WTC11 (cell line): ENCODE measurements at regions not wholly inside any gene's neighbourhood (a gene's known extent, or its start where the extent isn't known, plus 50 kb on each side); places are given as distances from the start of the nearest gene placed in this dataset.

Experiments used
- CTCF ChIP-seq: fragments of 200-600 bp; IDR thresholded peaks from 2 replicates; pipeline ENCODE4 v1.8.0; 2022; ENCODE audit warnings: antibody characterized with exemption
- OVOL2 ChIP-seq: fragments of 250-450 bp; sonication (Bioruptor Pico); IDR thresholded peaks from 2 replicates; pipeline ENCODE4 v1.9.0; 2021; ENCODE audit warnings: mild to moderate bottlenecking, borderline replicate concordance
- TF ChIP-seq, protein P1 (sequence below): sonication (generic); formaldehyde crosslinking; IDR thresholded peaks from 2 replicates; pipeline ENCODE4 v1.8.0; 2022; ENCODE audit warnings: mild to moderate bottlenecking, missing genetic modification reagents
- TF ChIP-seq, protein P2 (sequence below): sonication (generic); formaldehyde crosslinking; IDR thresholded peaks from 2 replicates; pipeline ENCODE4 v1.8.1; 2023; ENCODE audit warnings: mild to moderate bottlenecking, moderate library complexity, missing genetic modification reagents

DNA sequence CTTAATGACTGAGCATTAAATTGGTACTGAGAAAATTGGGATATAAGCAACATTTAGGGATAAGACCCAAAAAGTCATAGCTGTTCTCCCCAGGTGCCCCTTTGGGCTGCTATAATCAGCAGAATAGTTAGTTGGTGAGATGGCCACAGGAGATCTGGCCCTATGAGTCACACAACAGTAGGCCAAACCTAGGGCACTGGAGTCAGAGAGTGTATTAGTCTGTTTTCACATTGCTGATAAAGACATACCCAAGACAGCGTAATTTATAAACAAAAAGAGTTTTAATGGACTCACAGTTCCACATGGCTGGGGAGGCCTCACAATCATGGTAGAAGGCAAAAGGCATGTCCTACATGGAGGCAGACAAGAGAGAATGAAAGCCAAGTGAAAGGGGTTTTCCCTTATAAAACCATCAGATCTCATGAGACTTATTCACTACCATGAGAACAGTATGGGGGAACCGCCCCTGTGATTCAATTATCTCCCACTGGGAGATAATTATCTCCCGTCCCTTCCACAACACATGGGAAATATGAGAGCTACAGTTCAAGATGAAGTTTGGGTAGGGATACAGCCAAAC lies 338.3 kb upstream of the NR3C2 start:
- TF ChIP-seq OVOL2, result no peak
- no peak for TF ChIP-seq CTCF
- TF ChIP-seq, protein P1, sequence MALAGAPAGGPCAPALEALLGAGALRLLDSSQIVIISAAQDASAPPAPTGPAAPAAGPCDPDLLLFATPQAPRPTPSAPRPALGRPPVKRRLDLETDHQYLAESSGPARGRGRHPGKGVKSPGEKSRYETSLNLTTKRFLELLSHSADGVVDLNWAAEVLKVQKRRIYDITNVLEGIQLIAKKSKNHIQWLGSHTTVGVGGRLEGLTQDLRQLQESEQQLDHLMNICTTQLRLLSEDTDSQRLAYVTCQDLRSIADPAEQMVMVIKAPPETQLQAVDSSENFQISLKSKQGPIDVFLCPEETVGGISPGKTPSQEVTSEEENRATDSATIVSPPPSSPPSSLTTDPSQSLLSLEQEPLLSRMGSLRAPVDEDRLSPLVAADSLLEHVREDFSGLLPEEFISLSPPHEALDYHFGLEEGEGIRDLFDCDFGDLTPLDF (CRISPR knock-in tag), result no peak
- TF ChIP-seq, protein P2, sequence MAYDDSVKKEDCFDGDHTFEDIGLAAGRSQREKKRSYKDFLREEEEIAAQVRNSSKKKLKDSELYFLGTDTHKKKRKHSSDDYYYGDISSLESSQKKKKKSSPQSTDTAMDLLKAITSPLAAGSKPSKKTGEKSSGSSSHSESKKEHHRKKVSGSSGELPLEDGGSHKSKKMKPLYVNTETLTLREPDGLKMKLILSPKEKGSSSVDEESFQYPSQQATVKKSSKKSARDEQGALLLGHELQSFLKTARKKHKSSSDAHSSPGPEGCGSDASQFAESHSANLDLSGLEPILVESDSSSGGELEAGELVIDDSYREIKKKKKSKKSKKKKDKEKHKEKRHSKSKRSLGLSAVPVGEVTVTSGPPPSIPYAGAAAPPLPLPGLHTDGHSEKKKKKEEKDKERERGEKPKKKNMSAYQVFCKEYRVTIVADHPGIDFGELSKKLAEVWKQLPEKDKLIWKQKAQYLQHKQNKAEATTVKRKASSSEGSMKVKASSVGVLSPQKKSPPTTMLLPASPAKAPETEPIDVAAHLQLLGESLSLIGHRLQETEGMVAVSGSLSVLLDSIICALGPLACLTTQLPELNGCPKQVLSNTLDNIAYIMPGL (CRISPR knock-in tag), result no peak
